Right kidney (tissue), 1 donor: ENCODE measurements at regions not wholly inside any gene's neighbourhood (a gene's known extent, or its start where the extent isn't known, plus 50 kb on each side); places are given as distances from the start of the nearest gene placed in this dataset.
"Not testable (repeated sequence)": the region's sequence is repeated elsewhere in the genome, so short reads cannot be mapped to it uniquely, and the experiment has no call there.

Experiments used
- DNase-seq: peaks from one replicate; pipeline ENCODE4 v3.0.0-alpha.2; 2016

- DNase-seq = no peak
Measured at GRCh38 chr20:53741726-53742028, 148.0 kb upstream of the ZNF217 start.

- DNase-seq = peak; percentile 74
Measured at GRCh38 chr20:53739799-53740785, 146.5 kb upstream of the ZNF217 start.

- peak; percentile 54 for DNase-seq
Measured at GRCh38 chr20:53738945-53739798, 145.5 kb upstream of the ZNF217 start.

DNA sequence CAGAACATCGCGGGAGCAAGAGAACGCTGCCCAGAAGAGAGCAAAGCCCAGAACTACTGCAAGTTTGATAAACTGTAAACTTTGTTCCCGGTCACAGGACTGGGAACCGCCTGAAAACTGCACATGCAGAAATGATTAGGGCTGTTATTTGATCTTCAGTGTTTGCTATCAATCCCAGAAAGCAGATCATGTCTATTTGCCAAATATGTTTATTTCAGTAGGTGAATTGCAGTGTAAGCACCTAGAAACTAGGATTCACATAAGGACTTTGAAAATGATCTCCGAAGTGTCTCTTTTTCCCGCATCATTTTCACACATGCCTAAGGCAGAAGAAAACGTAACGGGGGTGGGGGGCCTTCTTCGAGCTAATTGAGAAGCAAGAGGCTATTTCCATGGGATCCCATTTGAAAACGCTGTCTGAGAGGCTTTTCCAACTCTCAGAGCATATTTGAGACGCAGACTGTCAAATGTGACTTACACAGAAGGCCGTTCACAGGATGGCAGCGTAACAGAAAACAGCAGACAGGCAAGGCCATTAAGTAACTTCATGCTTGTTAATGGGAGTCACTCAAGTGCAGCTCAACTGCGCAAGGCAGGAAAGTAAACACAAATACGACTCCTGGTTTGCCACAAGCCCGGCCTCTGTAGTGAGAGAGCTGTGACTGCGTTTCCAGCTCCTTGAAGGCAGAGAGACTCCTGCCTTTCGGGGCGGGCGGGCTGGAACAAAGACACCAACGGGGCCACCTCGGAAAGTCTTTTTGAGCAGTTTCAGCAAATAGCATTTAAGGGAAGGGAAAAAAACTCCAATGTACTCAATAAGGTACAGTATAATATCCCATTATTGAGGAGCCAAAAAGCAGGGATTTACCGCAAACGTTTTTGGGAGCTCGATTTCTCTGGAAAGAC is 144.7 kb upstream of the ZNF217 start:
- DNase-seq = peak; percentile 83

GRCh38 chr20:53737396-53738038 is 143.9 kb upstream of the ZNF217 start:
- DNase-seq = peak; percentile 52

- DNase-seq = no peak
Measured at GRCh38 chr20:53736757-53737395, 143.2 kb upstream of the ZNF217 start.

- DNase-seq = no peak
Measured at GRCh38 chr20:53736122-53736756, 142.6 kb upstream of the ZNF217 start.

GRCh38 chr20:53735536-53736050 is 142.0 kb upstream of the ZNF217 start:
- no peak for DNase-seq

- DNase-seq = no peak
Measured at GRCh38 chr20:53734006-53734688, 140.5 kb upstream of the ZNF217 start.

GRCh38 chr20:53731595-53731994 is 138.0 kb upstream of the ZNF217 start:
- DNase-seq = no peak

DNA sequence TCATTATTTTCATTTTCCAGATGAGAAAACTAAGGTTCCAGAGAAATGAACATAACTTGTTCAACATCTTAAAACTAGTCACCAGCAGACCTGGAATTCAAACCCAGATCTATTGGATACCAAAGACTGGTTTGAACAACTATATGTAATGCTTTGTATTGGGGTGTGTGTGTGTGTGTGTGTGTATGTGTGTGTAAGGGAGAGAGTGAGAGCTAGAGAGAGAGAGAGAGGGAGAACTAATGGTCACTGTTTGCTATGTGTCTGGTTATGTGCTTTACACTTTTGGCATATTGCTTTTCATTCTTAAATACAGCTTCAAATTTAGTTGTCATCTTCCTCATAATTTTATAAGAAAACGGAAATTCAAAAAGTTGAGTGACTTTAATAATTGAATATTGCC is 134.7 kb upstream of the ZNF217 start:
- no peak for DNase-seq

DNA sequence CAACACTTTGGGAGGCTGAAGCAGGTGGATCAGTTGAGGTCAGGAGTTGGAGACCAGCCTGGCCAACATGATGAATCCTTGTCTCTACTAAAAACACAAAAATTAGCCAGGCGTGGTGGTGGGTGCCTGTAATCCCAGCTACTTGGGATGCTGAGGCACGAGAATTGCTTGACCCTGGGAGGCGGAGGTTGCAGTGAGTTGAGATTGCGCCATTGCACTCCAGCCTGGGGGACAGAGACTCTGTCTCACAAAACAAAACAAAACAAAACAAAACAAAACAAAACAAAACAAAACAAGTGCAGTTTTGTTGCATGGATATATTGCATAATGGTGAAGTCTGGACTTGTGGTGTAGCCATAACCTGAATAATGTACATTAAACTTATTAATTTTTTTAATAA is 133.6 kb upstream of the ZNF217 start:
- DNase-seq = not testable (repeated sequence)

GRCh38 chr20:53725575-53725970 is 131.9 kb upstream of the ZNF217 start:
- DNase-seq = no peak

GRCh38 chr20:53723621-53724020 is 130.0 kb upstream of the ZNF217 start:
- DNase-seq = no peak

DNA sequence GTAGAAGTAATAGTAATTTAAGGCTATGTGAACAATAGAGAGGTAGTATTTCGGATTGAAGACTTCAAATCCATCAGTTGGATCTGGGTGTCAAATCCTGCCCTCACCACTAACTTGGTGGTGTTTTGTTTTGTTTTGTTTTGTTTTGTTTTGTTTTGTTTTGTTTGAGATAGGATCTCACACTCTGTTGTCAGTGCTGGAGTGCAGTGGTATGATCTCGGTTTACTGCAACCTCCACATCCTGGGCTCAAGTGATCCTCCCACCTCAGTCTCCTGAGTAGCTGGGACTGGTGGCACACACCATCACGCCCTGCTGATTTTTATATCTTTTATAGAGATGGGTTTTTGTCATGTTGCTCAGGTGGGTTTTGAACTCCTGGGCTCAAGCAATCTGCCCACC is 129.4 kb upstream of the ZNF217 start:
- no peak for DNase-seq

- DNase-seq = no peak
Measured at GRCh38 chr20:53722515-53723036, 128.9 kb upstream of the ZNF217 start.

GRCh38 chr20:53721445-53721963 is 127.9 kb upstream of the ZNF217 start:
- DNase-seq = not testable (repeated sequence)

- DNase-seq = not testable (repeated sequence)
Measured at GRCh38 chr20:53719171-53719803, 125.6 kb upstream of the ZNF217 start.
